ENCODE measurements at regions not wholly inside any gene's neighbourhood (a gene's known extent, or its start where the extent isn't known, plus 50 kb on each side); places are given as distances from the start of the nearest gene placed in this dataset.

GRCh38 chr20:40181676-40182075 lies 507.4 kb downstream of the MAFB start:
- H3K27me3 Mint-ChIP-seq (ENCODE audit: low read depth in 3 of 3) = peaks cover 2 to 4% (median 2%) of the 10 kb centered on the region in 3 donors
- H3K36me3 Mint-ChIP-seq = peaks cover 0 to 2% (median 0%) of the 10 kb centered on the region in 3 donors
- DNase-seq = no peak
- no peak overlapping the region for H3K4me3 Mint-ChIP-seq
- peaks cover 0 to 1% (median 0%) of the 10 kb centered on the region in 6 donors for H3K9me3 Mint-ChIP-seq
- no peak overlapping the region for H3K27ac Mint-ChIP-seq
- H3K4me1 Mint-ChIP-seq = no peaks in the 10 kb centered on the region

GRCh38 chr20:40176098-40176841 lies 512.8 kb downstream of the MAFB start:
- peaks cover 0 to 3% (median 0%) of the 10 kb centered on the region in 6 donors for H3K9me3 Mint-ChIP-seq
- H3K4me1 Mint-ChIP-seq = no peaks in the 10 kb centered on the region
- H3K4me3 Mint-ChIP-seq = no peak overlapping the region
- no peak overlapping the region for H3K27ac Mint-ChIP-seq
- peaks cover 0 to 2% (median 0%) of the 10 kb centered on the region in 3 donors for H3K36me3 Mint-ChIP-seq
- no peak for DNase-seq
- peaks cover 4 to 7% (median 5%) of the 10 kb centered on the region in 3 donors for H3K27me3 Mint-ChIP-seq (ENCODE audit: low read depth in 3 of 3)

GRCh38 chr20:40175296-40175695 lies 513.7 kb downstream of the MAFB start:
- Mint-ChIP-seq H3K4me3 (no peak overlapping the region), H3K27me3 (ENCODE audit: low read depth in 3 of 3) (peaks cover 2 to 7% (median 5%) of the 10 kb centered on the region in 3 donors), H3K36me3 (no peaks in the 10 kb centered on the region), H3K9me3 (peaks cover 0 to 3% (median 0%) of the 10 kb centered on the region in 6 donors), H3K27ac (no peak overlapping the region), H3K4me1 (no peaks in the 10 kb centered on the region)
- DNase-seq = no peak

- peaks cover 0 to 3% (median 0%) of the 10 kb centered on the region in 6 donors for H3K9me3 Mint-ChIP-seq
- no peaks in the 10 kb centered on the region for H3K36me3 Mint-ChIP-seq
- no peak overlapping the region for H3K4me3 Mint-ChIP-seq
- no peak for DNase-seq
- no peaks in the 10 kb centered on the region for H3K4me1 Mint-ChIP-seq
- peaks cover 2 to 7% (median 5%) of the 10 kb centered on the region in 3 donors for H3K27me3 Mint-ChIP-seq (ENCODE audit: low read depth in 3 of 3)
- H3K27ac Mint-ChIP-seq = no peak overlapping the region
Measured at GRCh38 chr20:40173872-40174271, 515.2 kb downstream of the MAFB start.

GRCh38 chr20:40168981-40169620 lies 519.9 kb downstream of the MAFB start:
- no peaks in the 10 kb centered on the region for H3K4me1 Mint-ChIP-seq
- no peak overlapping the region for H3K27ac Mint-ChIP-seq
- no peak for DNase-seq
- no peaks in the 10 kb centered on the region for H3K36me3 Mint-ChIP-seq
- no peak overlapping the region for H3K4me3 Mint-ChIP-seq
- H3K27me3 Mint-ChIP-seq (ENCODE audit: low read depth in 3 of 3) = peaks cover 0 to 2% (median 0%) of the 10 kb centered on the region in 3 donors
- no peaks in the 10 kb centered on the region for H3K9me3 Mint-ChIP-seq

GRCh38 chr20:40161391-40161790 lies 527.6 kb downstream of the MAFB start:
- Mint-ChIP-seq H3K36me3 (no peaks in the 10 kb centered on the region), H3K4me3 (no peak overlapping the region), H3K27ac (no peak overlapping the region), H3K9me3 (no peaks in the 10 kb centered on the region), H3K27me3 (ENCODE audit: low read depth in 3 of 3) (peaks cover 0 to 2% (median 0%) of the 10 kb centered on the region in 3 donors), H3K4me1 (no peaks in the 10 kb centered on the region)
- DNase-seq = no peak

GRCh38 chr20:40160097-40160550 lies 528.9 kb downstream of the MAFB start:
- H3K4me3 Mint-ChIP-seq = no peak overlapping the region
- DNase-seq = no peak
- H3K4me1 Mint-ChIP-seq = no peaks in the 10 kb centered on the region
- peaks cover 0 to 2% (median 0%) of the 10 kb centered on the region in 3 donors for H3K27me3 Mint-ChIP-seq (ENCODE audit: low read depth in 3 of 3)
- no peak overlapping the region for H3K27ac Mint-ChIP-seq
- H3K9me3 Mint-ChIP-seq = no peaks in the 10 kb centered on the region
- no peaks in the 10 kb centered on the region for H3K36me3 Mint-ChIP-seq

- Mint-ChIP-seq H3K4me1 (no peaks in the 10 kb centered on the region), H3K27me3 (ENCODE audit: low read depth in 3 of 3) (peaks cover 0 to 2% (median 2%) of the 10 kb centered on the region in 3 donors), H3K36me3 (no peaks in the 10 kb centered on the region), H3K27ac (no peak overlapping the region), H3K4me3 (no peak overlapping the region), H3K9me3 (no peaks in the 10 kb centered on the region)
- DNase-seq = no peak
Measured at GRCh38 chr20:40159276-40159675, 529.8 kb downstream of the MAFB start.

- no peaks in the 10 kb centered on the region for H3K4me1 Mint-ChIP-seq
- no peak overlapping the region for H3K4me3 Mint-ChIP-seq
- no peak for DNase-seq
- H3K27me3 Mint-ChIP-seq (ENCODE audit: low read depth in 3 of 3) = peaks cover 2 to 5% (median 3%) of the 10 kb centered on the region in 3 donors
- no peak overlapping the region for H3K27ac Mint-ChIP-seq
- peaks cover 0 to 2% (median 0%) of the 10 kb centered on the region in 6 donors for H3K9me3 Mint-ChIP-seq
- H3K36me3 Mint-ChIP-seq = no peaks in the 10 kb centered on the region
Measured at GRCh38 chr20:40156600-40157317, 532.3 kb downstream of the MAFB start.

GRCh38 chr20:40154514-40154913 lies 534.5 kb downstream of the MAFB start:
- Mint-ChIP-seq H3K27ac (no peak overlapping the region), H3K9me3 (peaks cover 0 to 2% (median 0%) of the 10 kb centered on the region in 6 donors)

GRCh38 chr20:40148886-40149285 lies 540.1 kb downstream of the MAFB start:
- Mint-ChIP-seq H3K36me3 (no peaks in the 10 kb centered on the region), H3K9me3 (peaks cover 0 to 8% (median 0%) of the 10 kb centered on the region in 6 donors), H3K4me3 (no peak overlapping the region), H3K4me1 (no peaks in the 10 kb centered on the region), H3K27me3 (ENCODE audit: low read depth in 3 of 3) (peaks cover 3 to 5% (median 5%) of the 10 kb centered on the region in 3 donors), H3K27ac (no peak overlapping the region)
- DNase-seq = no peak

More at GRCh38 chr20:40154514-40154913, 534.5 kb downstream of the MAFB start:
- no peak for DNase-seq
- Mint-ChIP-seq H3K36me3 (no peaks in the 10 kb centered on the region), H3K4me3 (no peak overlapping the region), H3K4me1 (no peaks in the 10 kb centered on the region), H3K27me3 (ENCODE audit: low read depth in 3 of 3) (peaks cover 3 to 6% (median 5%) of the 10 kb centered on the region in 3 donors)

GRCh38 chr20:40146071-40146470 lies 543.0 kb downstream of the MAFB start:
- H3K4me3 Mint-ChIP-seq = no peak overlapping the region
- H3K4me1 Mint-ChIP-seq = no peaks in the 10 kb centered on the region
- peaks cover 0 to 5% (median 2%) of the 10 kb centered on the region in 3 donors for H3K27me3 Mint-ChIP-seq (ENCODE audit: low read depth in 3 of 3)
- H3K27ac Mint-ChIP-seq = no peak overlapping the region
- no peaks in the 10 kb centered on the region for H3K36me3 Mint-ChIP-seq
- H3K9me3 Mint-ChIP-seq = peaks cover 0 to 8% (median 0%) of the 10 kb centered on the region in 6 donors
- DNase-seq = no peak

GRCh38 chr20:40144581-40144980 lies 544.5 kb downstream of the MAFB start:
- no peaks in the 10 kb centered on the region for H3K4me1 Mint-ChIP-seq
- H3K27ac Mint-ChIP-seq = no peak overlapping the region
- peaks cover 0 to 5% (median 3%) of the 10 kb centered on the region in 3 donors for H3K27me3 Mint-ChIP-seq (ENCODE audit: low read depth in 3 of 3)
- no peaks in the 10 kb centered on the region for H3K36me3 Mint-ChIP-seq
- no peak overlapping the region for H3K4me3 Mint-ChIP-seq
- DNase-seq = no peak
- H3K9me3 Mint-ChIP-seq = peaks cover 0 to 12% (median 0%) of the 10 kb centered on the region in 6 donors

- no peaks in the 10 kb centered on the region for H3K9me3 Mint-ChIP-seq
- H3K4me3 Mint-ChIP-seq = no peak overlapping the region
- H3K4me1 Mint-ChIP-seq = no peaks in the 10 kb centered on the region
- H3K36me3 Mint-ChIP-seq = no peaks in the 10 kb centered on the region
- H3K27me3 Mint-ChIP-seq (ENCODE audit: low read depth in 3 of 3) = no peaks in the 10 kb centered on the region
- H3K27ac Mint-ChIP-seq = no peak overlapping the region
- no peak for DNase-seq
Measured at GRCh38 chr20:40134176-40134575, 554.9 kb downstream of the MAFB start.
